ENCODE measurements at regions not wholly inside any gene's neighbourhood (a gene's known extent, or its start where the extent isn't known, plus 50 kb on each side); places are given as distances from the start of the nearest gene placed in this dataset.
A peak's percentile ranks its signal among the peaks of the same experiment; 100 is the strongest.
"Not testable (repeated sequence)": the region's sequence is repeated elsewhere in the genome, so short reads cannot be mapped to it uniquely, and the experiment has no call there.

- no peak for DNase-seq (ENCODE audit: low read depth in 2 of 3, low spot score in 1 of 3)
Measured at GRCh38 chr6:141118991-141119390, 1013.7 kb upstream of the GJE1 start.

- no peak for DNase-seq (ENCODE audit: low read depth in 2 of 3, low spot score in 1 of 3)
Measured at GRCh38 chr6:141117874-141118273, 1014.9 kb upstream of the GJE1 start.

GRCh38 chr6:141110481-141110880, 1022.2 kb upstream of the GJE1 start:
- no peak for DNase-seq (ENCODE audit: low read depth in 2 of 3, low spot score in 1 of 3)

- no peak for DNase-seq (ENCODE audit: low read depth in 2 of 3, low spot score in 1 of 3)
Measured at GRCh38 chr6:141107591-141108160, 1025.0 kb upstream of the GJE1 start.

- DNase-seq (ENCODE audit: low read depth in 2 of 3, low spot score in 1 of 3): no peak
Measured at GRCh38 chr6:141105481-141105880, 1027.2 kb upstream of the GJE1 start.

GRCh38 chr6:141103246-141103645, 1029.5 kb upstream of the GJE1 start:
- no peak for DNase-seq (ENCODE audit: low read depth in 2 of 3, low spot score in 1 of 3)

- DNase-seq (ENCODE audit: low read depth in 2 of 3, low spot score in 1 of 3): no peak
Measured at GRCh38 chr6:141097471-141097870, 1035.3 kb upstream of the GJE1 start.

- no peak for DNase-seq (ENCODE audit: low read depth in 2 of 3, low spot score in 1 of 3)
Measured at GRCh38 chr6:141095308-141095707, 1037.4 kb upstream of the GJE1 start.

- no peak for DNase-seq (ENCODE audit: low read depth in 2 of 3, low spot score in 1 of 3)
Measured at GRCh38 chr6:141088171-141088570, 1044.6 kb upstream of the GJE1 start.

GRCh38 chr6:141077355-141078333, 1055.1 kb upstream of the GJE1 start:
- DNase-seq (ENCODE audit: low read depth in 2 of 3, low spot score in 1 of 3): peak in 1 of 3 donors; percentile 2

- no peak for DNase-seq (ENCODE audit: low read depth in 2 of 3, low spot score in 1 of 3)
Measured at GRCh38 chr6:141057761-141058160, 1075.0 kb upstream of the GJE1 start.

GRCh38 chr6:141056945-141057625, 1075.6 kb upstream of the GJE1 start:
- no peak for DNase-seq (ENCODE audit: low read depth in 2 of 3, low spot score in 1 of 3)

- DNase-seq (ENCODE audit: low read depth in 2 of 3, low spot score in 1 of 3): no peak
Measured at GRCh38 chr6:141050471-141050870, 1082.3 kb upstream of the GJE1 start.

- DNase-seq (ENCODE audit: low read depth in 2 of 3, low spot score in 1 of 3): no peak
Measured at GRCh38 chr6:141048451-141048850, 1084.3 kb upstream of the GJE1 start.

- DNase-seq (ENCODE audit: low read depth in 2 of 3, low spot score in 1 of 3): not testable (repeated sequence)
Measured at GRCh38 chr6:141046496-141046895, 1086.2 kb upstream of the GJE1 start.

- DNase-seq (ENCODE audit: low read depth in 2 of 3, low spot score in 1 of 3): no peak
Measured at GRCh38 chr6:141041596-141042087, 1091.1 kb upstream of the GJE1 start.

GRCh38 chr6:141035312-141036200, 1097.2 kb upstream of the GJE1 start:
- DNase-seq (ENCODE audit: low read depth in 2 of 3, low spot score in 1 of 3): no peak

- no peak for DNase-seq (ENCODE audit: low read depth in 2 of 3, low spot score in 1 of 3)
Measured at GRCh38 chr6:141033101-141033500, 1099.6 kb upstream of the GJE1 start.

GRCh38 chr6:141029908-141030307, 1102.8 kb upstream of the GJE1 start:
- no peak for DNase-seq (ENCODE audit: low read depth in 2 of 3, low spot score in 1 of 3)

GRCh38 chr6:141028791-141029280, 1103.9 kb upstream of the GJE1 start:
- no peak for DNase-seq (ENCODE audit: low read depth in 2 of 3, low spot score in 1 of 3)

- no peak for DNase-seq (ENCODE audit: low read depth in 2 of 3, low spot score in 1 of 3)
Measured at GRCh38 chr6:141026504-141026903, 1106.2 kb upstream of the GJE1 start.

Data from stimulated activated CD4-positive, alpha-beta T cell treated with anti-CD3 and anti-CD28 coated beads, Interleukin-12 subunit alpha, Interleukin-12 subunit beta, amount 100 ng/mL, for 48 hours (primary cell).